Body of pancreas (tissue), 4 donors: ENCODE measurements at regions not wholly inside any gene's neighbourhood (a gene's known extent, or its start where the extent isn't known, plus 50 kb on each side); places are given as distances from the start of the nearest gene placed in this dataset.
"Not testable (repeated sequence)": the region's sequence is repeated elsewhere in the genome, so short reads cannot be mapped to it uniquely, and the experiment has no call there.

Experiments used
- CTCF ChIP-seq, 7 experiments: fragments of 450-650 bp in 4 of 7; fragments of 200-600 bp in 3 of 7; sonication (generic) in 3 of 7; IDR thresholded peaks; one replicate each; pipeline ENCODE4 v1.5.1; 2016 to 2019; ENCODE audit warnings: antibody characterized with exemption in 7 of 7
- POLR2A ChIP-seq, 3 donors: fragments of 450-650 bp; IDR thresholded peaks; one replicate each; pipeline ENCODE4 v1.6.1; 2016; ENCODE audit warnings: antibody characterized with exemption in 3 of 3, mild to moderate bottlenecking in 2 of 3

DNA sequence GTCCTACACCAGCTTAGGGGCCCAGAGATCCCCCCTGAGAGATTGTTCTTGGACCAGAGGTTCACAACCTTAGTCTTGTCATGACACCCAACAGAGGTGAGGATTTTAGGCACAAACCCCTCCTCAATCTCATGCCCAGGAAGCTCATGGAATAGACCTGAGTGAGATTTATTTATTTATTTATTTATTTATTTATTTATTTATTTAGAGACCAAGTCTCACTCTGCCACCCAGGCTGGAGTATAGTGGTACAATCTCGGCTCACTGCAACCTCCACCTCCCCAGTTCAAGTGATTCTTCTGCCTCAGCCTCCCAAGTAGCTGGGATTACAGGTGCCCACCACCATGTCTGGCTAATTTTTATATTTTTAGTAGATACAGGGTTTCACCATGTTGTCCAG is 71.4 kb upstream of the TSC22D1 start:
- TF ChIP-seq CTCF, POLR2A (IDR thresholded peaks at IDR 0.05): not testable (repeated sequence)
